ENCODE measurements at regions not wholly inside any gene's neighbourhood (a gene's known extent, or its start where the extent isn't known, plus 50 kb on each side); places are given as distances from the start of the nearest gene placed in this dataset.

GRCh38 chr11:116432301-116432700 is 340.5 kb downstream of the BUD13 start:
- Histone ChIP-seq H4K20me1 (ENCODE audit: low read depth) (no peaks in the 10 kb centered on the region), H3F3A (ENCODE audit: low read depth) (peaks cover 12% of the 10 kb centered on the region), H3K27me3 (no peaks in the 10 kb centered on the region), H3K9me3 (ENCODE audit: low read depth) (no peaks in the 10 kb centered on the region), H3K79me2 (ENCODE audit: low read depth) (no peaks in the 10 kb centered on the region), H3K4me1 (peaks cover 20% of the 10 kb centered on the region), H2AFZ (replicated peaks) (no peak overlapping the region), H3K9ac (no peak overlapping the region), H3K27ac (no peak overlapping the region), H3K4me2 (no peak overlapping the region), H3K36me3 (no peaks in the 10 kb centered on the region), H3K4me3 (no peak overlapping the region)
- H3K4me3 Mint-ChIP-seq: no peak overlapping the region
- H3K27ac Mint-ChIP-seq: peak overlapping the region; percentile 74
- H3K4me1 Mint-ChIP-seq: peaks cover 31% of the 10 kb centered on the region
- H3K27me3 Mint-ChIP-seq (ENCODE audit: insufficient read depth, low read depth): peaks cover 15% of the 10 kb centered on the region
- peaks cover 8% of the 10 kb centered on the region for H3K9me3 Mint-ChIP-seq
- H3K36me3 Mint-ChIP-seq: no peaks in the 10 kb centered on the region
- DNase-seq (ENCODE audit: low spot score): no peak
- TF ChIP-seq CTCF (IDR thresholded peaks at IDR 0.05) (no peak), EZH2phosphoT487 (IDR thresholded peaks at IDR 0.05) (no peak), EZH2 (IDR thresholded peaks at IDR 0.05) (no peak)

- Mint-ChIP-seq H3K27ac (peak overlapping the region; percentile 74), H3K9me3 (peaks cover 8% of the 10 kb centered on the region), H3K36me3 (no peaks in the 10 kb centered on the region), H3K4me1 (peaks cover 32% of the 10 kb centered on the region), H3K4me3 (no peak overlapping the region), H3K27me3 (ENCODE audit: insufficient read depth, low read depth) (peaks cover 15% of the 10 kb centered on the region)
- no peak for TF ChIP-seq CTCF (IDR thresholded peaks at IDR 0.05)
- TF ChIP-seq EZH2 (IDR thresholded peaks at IDR 0.05): no peak
- no peak for TF ChIP-seq EZH2phosphoT487 (IDR thresholded peaks at IDR 0.05)
- H3K4me1 ChIP-seq: peaks cover 17% of the 10 kb centered on the region
- H3K9ac ChIP-seq: no peak overlapping the region
- H3K27me3 ChIP-seq: no peaks in the 10 kb centered on the region
- no peaks in the 10 kb centered on the region for H3K36me3 ChIP-seq
- DNase-seq (ENCODE audit: low spot score): no peak
- no peak overlapping the region for H3K4me2 ChIP-seq
- no peak overlapping the region for H2AFZ ChIP-seq (replicated peaks)
- no peaks in the 10 kb centered on the region for H3K9me3 ChIP-seq (ENCODE audit: low read depth)
- no peak overlapping the region for H3K27ac ChIP-seq
- no peaks in the 10 kb centered on the region for H4K20me1 ChIP-seq (ENCODE audit: low read depth)
- no peaks in the 10 kb centered on the region for H3K79me2 ChIP-seq (ENCODE audit: low read depth)
- H3F3A ChIP-seq (ENCODE audit: low read depth): peaks cover 12% of the 10 kb centered on the region
- no peak overlapping the region for H3K4me3 ChIP-seq
Measured at GRCh38 chr11:116431842-116432241, 340.9 kb downstream of the BUD13 start.

GRCh38 chr11:116428638-116428975 is 344.2 kb downstream of the BUD13 start:
- H4K20me1 ChIP-seq (ENCODE audit: low read depth): no peaks in the 10 kb centered on the region

More at GRCh38 chr11:116428638-116428975, 344.2 kb downstream of the BUD13 start:
- Mint-ChIP-seq H3K27ac (peak overlapping the region; percentile 72), H3K9me3 (peaks cover 5% of the 10 kb centered on the region), H3K27me3 (ENCODE audit: insufficient read depth, low read depth) (peaks cover 13% of the 10 kb centered on the region), H3K4me1 (peaks cover 27% of the 10 kb centered on the region), H3K36me3 (no peaks in the 10 kb centered on the region), H3K4me3 (no peak overlapping the region)
- Histone ChIP-seq H3K9me3 (ENCODE audit: low read depth) (no peaks in the 10 kb centered on the region), H3K4me2 (peak overlapping the region; percentile 57), H2AFZ (replicated peaks) (no peak overlapping the region), H3K4me3 (no peak overlapping the region), H3K27me3 (no peaks in the 10 kb centered on the region), H3K27ac (no peak overlapping the region), H3K9ac (no peak overlapping the region), H3F3A (ENCODE audit: low read depth) (peaks cover 12% of the 10 kb centered on the region), H3K79me2 (ENCODE audit: low read depth) (no peaks in the 10 kb centered on the region), H3K36me3 (no peaks in the 10 kb centered on the region), H3K4me1 (peaks cover 12% of the 10 kb centered on the region)
- no peak for TF ChIP-seq CTCF (IDR thresholded peaks at IDR 0.05)
- no peak for TF ChIP-seq EZH2phosphoT487 (IDR thresholded peaks at IDR 0.05)
- no peak for TF ChIP-seq EZH2 (IDR thresholded peaks at IDR 0.05)
- no peak for DNase-seq (ENCODE audit: low spot score)
